GM12878 (cell line): ENCODE measurements at regions not wholly inside any gene's neighbourhood (a gene's known extent, or its start where the extent isn't known, plus 50 kb on each side); places are given as distances from the start of the nearest gene placed in this dataset.

Experiments
- ATAC-seq: fragments of 200-7000 bp; cut with Tn5 transposase; 3 replicates; pipeline ENCODE4 v1.9.1; 2020; ENCODE audit warnings: mild to moderate bottlenecking, moderate library complexity
- BruUV-seq: library from RNA; stranded (reverse); fragments of 400-500 nt; replicated peaks from 2 replicates; lab custom pipeline; 2021; lab: Mats Ljungman, UMichigan
- CTCF ChIA-PET: fragments of 300-600 bp; sonication (Branson Sonifier 250); formaldehyde crosslinking; extraction: SDS; loops from one replicate; lab custom pipeline; 2021; ENCODE audit warnings: inconsistent platforms; lab: Yijun Ruan, JAX
- POLR2A ChIA-PET: fragments of 350-600 bp; formaldehyde crosslinking; extraction: SDS; loops from one replicate; lab custom pipeline; 2021; ENCODE audit warnings: inconsistent platforms; lab: Charles Lee
- RAD21 ChIA-PET: fragments of 300-600 bp; sonication (Branson Sonifier 250); formaldehyde crosslinking; loops from one replicate; lab custom pipeline; 2023; ENCODE audit warnings: antibody characterized with exemption; ENCODE audit not compliant: unreplicated experiment; lab: Charles Lee
- SMC1A ChIA-PET: fragments of 300-600 bp; sonication (Branson Sonifier 250); formaldehyde crosslinking; loops from one replicate; lab custom pipeline; 2023; ENCODE audit not compliant: unreplicated experiment, uncharacterized antibody; lab: Charles Lee
- DNase-seq: peaks from one replicate; pipeline ENCODE4 v3.0.0-alpha.2; 2011; ENCODE audit warnings: low read depth, low spot score
- FAIRE-seq: peaks from 3 replicates; lab custom pipeline; 2011; peaks lifted over from hg19 to GRCh38; lab: Jason Lieb, UNC
- H2AFZ ChIP-seq: 2 replicates; pipeline ENCODE4 v1.6.0; 2011; ENCODE audit warnings: low read depth, low read length, control low read depth; ENCODE audit not compliant: control insufficient read depth
- H3K27ac ChIP-seq: 2 replicates; pipeline ENCODE4 v1.5.1; 2011; ENCODE audit warnings: control low read depth; ENCODE audit not compliant: control insufficient read depth, insufficient read depth
- H3K27me3 ChIP-seq, 2 experiments: replicated peaks in 1 of 2; 2 replicates each; pipeline versions ENCODE4 v1.6.0 to v1.6.1; 2011; ENCODE audit warnings: low read length in 1 of 2; ENCODE audit not compliant: control insufficient read depth in 2 of 2, insufficient read depth in 2 of 2
- H3K36me3 ChIP-seq, 2 experiments: 2 replicates each; pipeline ENCODE4 v1.5.1; 2011; ENCODE audit warnings: low read length in 1 of 2; ENCODE audit not compliant: control insufficient read depth in 2 of 2, insufficient read depth in 2 of 2
- H3K4me1 ChIP-seq: 2 replicates; pipeline ENCODE4 v1.6.1; 2011; ENCODE audit warnings: mild to moderate bottlenecking, low read length, moderate library complexity, mixed read lengths; ENCODE audit not compliant: control insufficient read depth, insufficient read depth
- H3K4me2 ChIP-seq: 2 replicates; pipeline ENCODE4 v1.6.0; 2011; ENCODE audit warnings: control low read depth; ENCODE audit not compliant: control insufficient read depth, insufficient read depth
- H3K4me3 ChIP-seq: fragments of 200-600 bp; sonication (generic); 2 replicates; pipeline ENCODE4 v1.5.1; 2016
- H3K79me2 ChIP-seq: 2 replicates; pipeline ENCODE4 v1.6.0; 2011; ENCODE audit warnings: low read length; ENCODE audit not compliant: control insufficient read depth, insufficient read depth
- H3K9ac ChIP-seq: 2 replicates; pipeline ENCODE4 v1.8.0; 2011; ENCODE audit warnings: low read length, control low read depth, mixed read lengths; ENCODE audit not compliant: control insufficient read depth, insufficient read depth
- H3K9me3 ChIP-seq: replicated peaks from 3 replicates; pipeline ENCODE4 v1.5.1; 2011; ENCODE audit warnings: mild to moderate bottlenecking, low read length; ENCODE audit not compliant: control insufficient read depth, insufficient read depth
- H4K20me1 ChIP-seq: 2 replicates; pipeline ENCODE4 v1.6.0; 2011; ENCODE audit not compliant: control insufficient read depth, insufficient read depth
- BCL3 ChIP-seq: IDR thresholded peaks from 2 replicates; pipeline ENCODE4 v1.6.1; 2011; ENCODE audit warnings: borderline replicate concordance, low read depth, mild to moderate bottlenecking, moderate library complexity, low read length; ENCODE audit not compliant: insufficient read depth, poor library complexity, severe bottlenecking
- BMI1 ChIP-seq: fragments of 450-650 bp; IDR thresholded peaks from 2 replicates; pipeline ENCODE4 v1.6.1; 2016; ENCODE audit warnings: mild to moderate bottlenecking, moderate library complexity, borderline replicate concordance
- CREM ChIP-seq: IDR thresholded peaks from 2 replicates; pipeline ENCODE4 v1.6.1; 2014; ENCODE audit warnings: antibody characterized with exemption, low read depth
- KLF5 ChIP-seq: fragments of 450-650 bp; IDR thresholded peaks from 2 replicates; pipeline ENCODE4 v1.6.1; 2014; ENCODE audit warnings: mild to moderate bottlenecking; ENCODE audit not compliant: partially characterized antibody
- MEF2A ChIP-seq: IDR thresholded peaks from 2 replicates; pipeline ENCODE4 v1.6.1; 2011; ENCODE audit warnings: low read depth, mild to moderate bottlenecking, low read length, moderate library complexity; ENCODE audit not compliant: insufficient read depth
- NR2C1 ChIP-seq: fragments of 450-650 bp; IDR thresholded peaks from 2 replicates; pipeline ENCODE4 v1.6.1; 2017; ENCODE audit warnings: antibody characterized with exemption, mild to moderate bottlenecking, moderate library complexity
- NR2C2 ChIP-seq: IDR thresholded peaks from 2 replicates; pipeline ENCODE4 v1.6.1; 2011; ENCODE audit warnings: borderline replicate concordance, low read depth; ENCODE audit not compliant: control insufficient read depth, insufficient read length
- NR2F1 ChIP-seq: fragments of 450-650 bp; conservative IDR thresholded peaks from 2 replicates; pipeline ENCODE4 v1.6.1; 2017; ENCODE audit warnings: mild to moderate bottlenecking
- POLR2A ChIP-seq: IDR thresholded peaks from 2 replicates; pipeline ENCODE4 v1.6.1; 2011; ENCODE audit warnings: low read depth, mild to moderate bottlenecking, low read length
- RAD21 ChIP-seq: IDR thresholded peaks from 2 replicates; pipeline ENCODE4 v1.6.1; 2011; ENCODE audit warnings: mild to moderate bottlenecking, low read depth, low read length, moderate library complexity; ENCODE audit not compliant: insufficient read depth
- RB1 ChIP-seq: fragments of 450-650 bp; formaldehyde crosslinking; IDR thresholded peaks from 2 replicates; pipeline ENCODE4 v1.6.1; 2017; ENCODE audit warnings: mild to moderate bottlenecking, borderline replicate concordance
- RELA ChIP-seq: fragments of 450-650 bp; IDR thresholded peaks from 2 replicates; pipeline ENCODE4 v1.8.0; 2014; ENCODE audit warnings: borderline replicate concordance; ENCODE audit not compliant: partially characterized antibody
- RFX5 ChIP-seq: IDR thresholded peaks from 2 replicates; pipeline ENCODE4 v1.6.1; 2011; ENCODE audit warnings: low read depth, low read length, improper control_type of control experiment
- TARDBP ChIP-seq: IDR thresholded peaks from 2 replicates; pipeline ENCODE4 v1.6.1; 2016; ENCODE audit warnings: borderline replicate concordance
- TCF7 ChIP-seq: IDR thresholded peaks from 2 replicates; pipeline ENCODE4 v1.6.1; 2014; ENCODE audit warnings: antibody characterized with exemption, borderline replicate concordance
- YBX1 ChIP-seq: fragments of 450-650 bp; IDR thresholded peaks from 2 replicates; pipeline ENCODE4 v1.6.1; 2016; ENCODE audit warnings: antibody characterized with exemption
- YY1 ChIP-seq: IDR thresholded peaks from 2 replicates; pipeline ENCODE4 v1.6.1; 2011; ENCODE audit warnings: low read depth, mild to moderate bottlenecking, low read length
- ZSCAN29 ChIP-seq: fragments of 450-650 bp; IDR thresholded peaks from 2 replicates; pipeline ENCODE4 v1.6.1; 2017; ENCODE audit warnings: mild to moderate bottlenecking, moderate library complexity
- in situ Hi-C: fragments of 300-500 bp; cut with MboI; formaldehyde crosslinking; loops from 9 replicates; pipeline ENCODE4 v1.14.3; 2018; ENCODE audit warnings: mixed read lengths
- intact Hi-C: fragments of 100-400 bp; cut with micrococcal nuclease; formaldehyde crosslinking; loops from one replicate; pipeline ENCODE4 v1.14.2; 2022; ENCODE audit not compliant: unreplicated experiment

GRCh38 chr1:166552706-166553105, 286.6 kb upstream of the POGK start (continued):
- TF ChIP-seq RB1, result no peak
- no peak for TF ChIP-seq ZSCAN29
- TF ChIP-seq POLR2A, result no peak
- no peak for TF ChIP-seq BMI1
- TF ChIP-seq RELA, result no peak
- no peak for TF ChIP-seq BCL3
- no peak for TF ChIP-seq TARDBP
- TF ChIP-seq MEF2A, result no peak
- no peak for TF ChIP-seq CREM
- no peak for TF ChIP-seq RAD21
- no peak for TF ChIP-seq RFX5
- TF ChIP-seq, all 136 proteins: peak for 0

DNA sequence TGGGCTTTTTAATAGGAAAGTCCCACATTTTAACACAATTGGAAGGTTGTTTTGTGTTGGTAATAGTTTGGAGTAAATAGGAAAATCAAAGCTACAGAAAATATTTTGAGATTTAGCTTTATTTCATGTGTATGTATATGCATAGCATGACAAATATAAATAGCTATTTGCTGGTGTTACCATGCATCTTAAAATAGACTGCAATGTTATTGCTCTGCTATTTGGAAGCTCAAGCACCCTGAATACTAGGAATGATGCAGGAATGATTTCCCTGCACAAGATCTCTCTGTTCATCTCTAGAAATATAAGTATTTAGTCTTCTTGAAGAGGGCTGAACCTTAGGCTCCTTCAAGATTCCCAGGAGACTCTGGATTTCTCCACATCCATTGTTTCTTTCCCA, 268.3 kb upstream of the POGK start:
- Histone ChIP-seq H3K36me3 (no peaks in the 10 kb centered on the region), H3K79me2 (no peaks in the 10 kb centered on the region), H3K9ac (no peak overlapping the region), H3K4me2 (no peak overlapping the region), H3K4me1 (no peaks in the 10 kb centered on the region), H2AFZ (no peak overlapping the region), H3K27me3 (no peaks in the 10 kb centered on the region), H3K4me3 (no peak overlapping the region), H4K20me1 (no peaks in the 10 kb centered on the region), H3K27ac (no peak overlapping the region), H3K9me3 (no peaks in the 10 kb centered on the region)
- RAD21 ChIA-PET, result no interaction called here
- intact Hi-C loops (no loop called here), in situ Hi-C loops (no loop called here)
- CTCF ChIA-PET, result no interaction called here
- no peak for FAIRE-seq
- POLR2A ChIA-PET, result no interaction called here
- no TSS peak for BruUV-seq
- no peak for DNase-seq
- SMC1A ChIA-PET, result no interaction called here
- no peak for TF ChIP-seq TCF7
- no peak for TF ChIP-seq KLF5
- TF ChIP-seq NR2C1, result no peak
- no peak for TF ChIP-seq YY1
- no peak for TF ChIP-seq YBX1
- TF ChIP-seq NR2C2, result no peak
- no peak for TF ChIP-seq NR2F1
- no peak for ATAC-seq
